Posterior vena cava (tissue), 2 donors: ENCODE measurements at regions not wholly inside any gene's neighbourhood (a gene's known extent, or its start where the extent isn't known, plus 50 kb on each side); places are given as distances from the start of the nearest gene placed in this dataset.

ENCODE experiments used
- DNase-seq: peaks from one replicate; pipeline ENCODE4 v3.0.0-alpha.2; 2020; ENCODE audit warnings: low spot score
- intact Hi-C, 2 donors: fragments of 100-400 bp; cut with DNase I; formaldehyde crosslinking; loops; one replicate each; pipeline versions ENCODE4 v1.14.1 to v1.14.2; 2022 to 2023
- donor health status: DM: yes; HTN: yes; CAD: no.
- donor health status: DM: yes; HTN: yes; CAD: no.

- peak; percentile 36 for DNase-seq
- intact Hi-C loops, result no loop called here
Observed at GRCh38 chr16:86066811-86067210, 167.8 kb downstream of the IRF8 start.

- DNase-seq, result peak; percentile 43
- intact Hi-C loops, result no loop called here
Observed at GRCh38 chr16:86067516-86067915, 168.6 kb downstream of the IRF8 start.

GRCh38 chr16:86067936-86068335, 169.0 kb downstream of the IRF8 start:
- intact Hi-C loops, result loop anchor here in 1 of 2 donors (2.0 kb wide), 1 partner anchor 451 kb away; no protein-coding TSS in a partner anchor
- DNase-seq, result no peak

- no peak for DNase-seq
- intact Hi-C loops, result loop anchor here in 1 of 2 donors (2.0 kb wide), 1 partner anchor 450 kb away; no protein-coding TSS in a partner anchor
Observed at GRCh38 chr16:86068722-86069121, 169.8 kb downstream of the IRF8 start.

GRCh38 chr16:86069736-86070298, 170.9 kb downstream of the IRF8 start:
- no peak for DNase-seq
- intact Hi-C loops, result loop anchor here (2.0 to 10.0 kb wide), 2 partner anchors 265 to 449 kb away; no protein-coding TSS in a partner anchor

- no peak for DNase-seq
- intact Hi-C loops, result loop anchor here (2.0 to 10.0 kb wide), 2 partner anchors 264 to 448 kb away; no protein-coding TSS in a partner anchor
Observed at GRCh38 chr16:86070484-86070883, 171.5 kb downstream of the IRF8 start.

GRCh38 chr16:86070971-86071370, 172.0 kb downstream of the IRF8 start:
- intact Hi-C loops, result loop anchor here (2.0 to 10.0 kb wide), 2 partner anchors 264 to 448 kb away; no protein-coding TSS in a partner anchor
- DNase-seq, result no peak

- DNase-seq, result no peak
- intact Hi-C loops, result loop anchor here (2.0 to 10.0 kb wide), 2 partner anchors 263 to 447 kb away; no protein-coding TSS in a partner anchor
Observed at GRCh38 chr16:86071611-86072240, 172.8 kb downstream of the IRF8 start.

- intact Hi-C loops, result loop anchor here in 1 of 2 donors (10.0 kb wide), 1 partner anchor 262 kb away; no protein-coding TSS in a partner anchor
- peak; percentile 88 for DNase-seq
Observed at GRCh38 chr16:86072328-86073102, 173.6 kb downstream of the IRF8 start.

GRCh38 chr16:86073103-86073625, 174.2 kb downstream of the IRF8 start:
- peak; percentile 72 for DNase-seq
- intact Hi-C loops, result loop anchor here in 1 of 2 donors (10.0 kb wide), 1 partner anchor 262 kb away; no protein-coding TSS in a partner anchor

- intact Hi-C loops, result loop anchor here in 1 of 2 donors (10.0 kb wide), 1 partner anchor 261 kb away; no protein-coding TSS in a partner anchor
Observed at GRCh38 chr16:86073763-86074493, 175.0 kb downstream of the IRF8 start.

GRCh38 chr16:86074651-86075487, 175.9 kb downstream of the IRF8 start:
- intact Hi-C loops, result loop anchor here (5.0 to 10.0 kb wide), 2 partner anchors 260 to 267 kb away; no protein-coding TSS in a partner anchor
- DNase-seq, result peak; percentile 55

More at GRCh38 chr16:86073763-86074493, 175.0 kb downstream of the IRF8 start:
- peak; percentile 61 for DNase-seq

- DNase-seq, result peak; percentile 38
Observed at GRCh38 chr16:86075488-86075785, 176.5 kb downstream of the IRF8 start.

GRCh38 chr16:86075839-86076440, 177.0 kb downstream of the IRF8 start:
- DNase-seq, result peak; percentile 50
- intact Hi-C loops, result loop anchor here (5.0 to 10.0 kb wide), 2 partner anchors 259 to 266 kb away; no protein-coding TSS in a partner anchor

More at GRCh38 chr16:86075488-86075785, 176.5 kb downstream of the IRF8 start:
- intact Hi-C loops, result loop anchor here (5.0 to 10.0 kb wide), 2 partner anchors 259 to 267 kb away; no protein-coding TSS in a partner anchor

- intact Hi-C loops, result loop anchor here (5.0 to 10.0 kb wide), 2 partner anchors 258 to 266 kb away; no protein-coding TSS in a partner anchor
- peak; percentile 24 for DNase-seq
Observed at GRCh38 chr16:86076606-86077005, 177.6 kb downstream of the IRF8 start.

- intact Hi-C loops, result loop anchor here (5.0 to 10.0 kb wide), 2 partner anchors 257 to 265 kb away; no protein-coding TSS in a partner anchor
- peak; percentile 66 for DNase-seq
Observed at GRCh38 chr16:86077243-86077940, 178.4 kb downstream of the IRF8 start.
